ENCODE measurements at regions not wholly inside any gene's neighbourhood (a gene's known extent, or its start where the extent isn't known, plus 50 kb on each side); places are given as distances from the start of the nearest gene placed in this dataset.

- Histone ChIP-seq H3K9me3 (no peaks in the 10 kb centered on the region), H3K4me3 (no peak overlapping the region), H3K27me3 (no peaks in the 10 kb centered on the region), H3K4me1 (no peaks in the 10 kb centered on the region), H3K27ac (no peak overlapping the region), H3K36me3 (no peaks in the 10 kb centered on the region)
- no peak for TF ChIP-seq CTCF (IDR thresholded peaks at IDR 0.05)
- DNase-seq (no peak), ATAC-seq (no peak)
- intact Hi-C loops (cut with DNase I), result no loop called here
Measured at GRCh38 chr10:121654021-121654545, 55.8 kb upstream of the FGFR2 start.

GRCh38 chr10:121653608-121654007, 55.4 kb upstream of the FGFR2 start:
- H3K36me3 ChIP-seq, result no peaks in the 10 kb centered on the region
- intact Hi-C loops (cut with DNase I), result no loop called here
- no peak overlapping the region for H3K27ac ChIP-seq
- H3K4me3 ChIP-seq, result no peak overlapping the region
- H3K9me3 ChIP-seq, result no peaks in the 10 kb centered on the region
- TF ChIP-seq CTCF (IDR thresholded peaks at IDR 0.05), result no peak
- no peaks in the 10 kb centered on the region for H3K27me3 ChIP-seq
- no peaks in the 10 kb centered on the region for H3K4me1 ChIP-seq
- ATAC-seq (no peak), DNase-seq (no peak)

- ATAC-seq, result no peak
- H3K27me3 ChIP-seq, result peaks cover 0 to 6% of the 10 kb centered on the region in 2 donors
- no peaks in the 10 kb centered on the region for H3K9me3 ChIP-seq
- no peaks in the 10 kb centered on the region for H3K36me3 ChIP-seq
- no peak overlapping the region for H3K27ac ChIP-seq
- no peaks in the 10 kb centered on the region for H3K4me1 ChIP-seq
- DNase-seq, result no peak
- no peak for TF ChIP-seq CTCF (IDR thresholded peaks at IDR 0.05)
- no peak overlapping the region for H3K4me3 ChIP-seq
- intact Hi-C loops (cut with DNase I), result no loop called here
Measured at GRCh38 chr10:121648493-121648892, 50.2 kb upstream of the FGFR2 start.

- no peak overlapping the region for H3K27ac ChIP-seq
- TF ChIP-seq CTCF (IDR thresholded peaks at IDR 0.05), result no peak
- H3K36me3 ChIP-seq, result no peaks in the 10 kb centered on the region
- DNase-seq (no peak), ATAC-seq (no peak)
- peaks cover 0 to 6% of the 10 kb centered on the region in 2 donors for H3K27me3 ChIP-seq
- H3K4me1 ChIP-seq, result no peaks in the 10 kb centered on the region
- no peaks in the 10 kb centered on the region for H3K9me3 ChIP-seq
- intact Hi-C loops (cut with DNase I), result no loop called here
- no peak overlapping the region for H3K4me3 ChIP-seq
Measured at GRCh38 chr10:121648059-121648458, 49.8 kb upstream of the FGFR2 start.
